ENCODE measurements at regions not wholly inside any gene's neighbourhood (a gene's known extent, or its start where the extent isn't known, plus 50 kb on each side); places are given as distances from the start of the nearest gene placed in this dataset.

- H3K27me3 ChIP-seq (replicated peaks; ENCODE audit: control insufficient read depth, insufficient read depth, low read length), result no peaks in the 10 kb centered on the region
- H3K36me3 ChIP-seq (ENCODE audit: control insufficient read depth, insufficient read depth, low read length, severe bottlenecking), result no peaks in the 10 kb centered on the region
- H3K4me3 ChIP-seq (ENCODE audit: low read length), result no peak overlapping the region
- no peak for DNase-seq (ENCODE audit: low read depth)
- H3K9me3 ChIP-seq (ENCODE audit: control insufficient read depth, low read length), result no peaks in the 10 kb centered on the region
- H3K4me1 ChIP-seq (ENCODE audit: control insufficient read depth, insufficient read depth, low read length), result no peaks in the 10 kb centered on the region
- no peak overlapping the region for H3K9ac ChIP-seq (ENCODE audit: low read length)
Measured at GRCh38 chr4:157907226-157907946, 265.4 kb downstream of the GASK1B start.

DNA sequence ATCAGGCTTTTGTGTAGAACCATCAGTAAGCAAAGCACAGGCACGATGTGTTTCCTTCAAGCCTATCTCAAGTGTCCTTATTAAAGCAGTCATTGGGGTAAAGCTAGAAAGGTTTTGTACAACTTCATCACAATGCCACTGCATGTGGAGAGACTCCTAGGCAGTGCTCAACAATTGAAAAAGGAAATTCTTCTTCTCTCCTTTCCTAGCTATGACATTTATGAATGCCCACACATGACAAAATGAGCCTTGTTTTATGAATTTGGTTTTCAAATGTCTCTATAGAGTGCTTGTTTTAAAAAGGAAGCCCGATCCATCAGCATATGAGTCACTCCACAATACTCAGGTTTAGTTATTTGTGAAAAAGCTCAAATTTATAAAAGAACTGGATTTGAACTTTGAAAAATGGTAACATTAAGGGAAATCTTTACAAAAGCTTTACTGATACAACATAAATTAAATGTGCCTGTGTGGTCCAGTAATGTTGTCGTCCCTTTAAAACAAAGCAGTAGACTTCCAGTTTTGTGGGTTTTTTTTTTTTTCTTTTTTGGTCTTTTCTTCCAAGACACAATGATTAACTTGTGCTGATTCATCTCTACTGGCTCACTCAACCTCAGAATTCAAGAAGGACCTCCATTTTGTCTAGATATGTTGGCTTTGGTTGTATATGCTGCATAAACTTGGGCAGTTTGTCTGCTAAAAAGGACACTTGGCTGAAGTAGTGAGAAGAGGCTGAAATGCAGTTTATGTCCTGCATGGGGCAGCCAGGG lies 273.8 kb downstream of the GASK1B start:
- Histone ChIP-seq H3K27me3 (replicated peaks; ENCODE audit: control insufficient read depth, insufficient read depth, low read length) (no peaks in the 10 kb centered on the region), H3K9me3 (ENCODE audit: control insufficient read depth, low read length) (no peaks in the 10 kb centered on the region), H3K4me1 (ENCODE audit: control insufficient read depth, insufficient read depth, low read length) (no peaks in the 10 kb centered on the region), H3K9ac (ENCODE audit: low read length) (no peak overlapping the region), H3K4me3 (ENCODE audit: low read length) (no peak overlapping the region), H3K36me3 (ENCODE audit: control insufficient read depth, insufficient read depth, low read length, severe bottlenecking) (no peaks in the 10 kb centered on the region)
- DNase-seq (ENCODE audit: low read depth), result no peak

DNA sequence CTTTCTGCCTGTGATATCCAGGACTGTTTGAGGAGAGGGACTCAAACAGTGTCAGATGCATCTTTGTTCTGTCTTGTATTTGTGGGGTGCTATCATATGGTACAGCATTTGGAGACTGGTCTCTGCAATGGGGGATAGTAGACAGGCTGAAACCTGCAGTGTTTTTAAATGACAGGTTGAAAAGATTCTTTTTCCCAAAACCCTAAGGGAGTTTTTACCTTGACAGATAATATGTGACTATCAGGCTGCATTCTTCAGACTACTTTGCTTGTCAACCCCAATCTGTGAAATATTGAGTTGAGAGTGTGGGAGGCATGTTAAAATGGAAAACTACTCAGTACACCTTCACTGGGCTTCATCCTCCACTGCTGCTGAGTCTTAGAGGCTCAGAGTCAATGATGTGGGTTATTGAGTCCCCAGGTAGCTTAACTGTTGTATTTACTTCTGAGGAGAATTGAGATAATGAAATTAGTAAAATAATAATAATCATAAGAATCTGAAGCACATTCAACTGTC lies 274.9 kb downstream of the GASK1B start:
- H3K4me3 ChIP-seq (ENCODE audit: low read length), result no peak overlapping the region
- H3K9ac ChIP-seq (ENCODE audit: low read length), result no peak overlapping the region
- no peaks in the 10 kb centered on the region for H3K4me1 ChIP-seq (ENCODE audit: control insufficient read depth, insufficient read depth, low read length)
- H3K36me3 ChIP-seq (ENCODE audit: control insufficient read depth, insufficient read depth, low read length, severe bottlenecking), result no peaks in the 10 kb centered on the region
- H3K9me3 ChIP-seq (ENCODE audit: control insufficient read depth, low read length), result no peaks in the 10 kb centered on the region
- no peaks in the 10 kb centered on the region for H3K27me3 ChIP-seq (replicated peaks; ENCODE audit: control insufficient read depth, insufficient read depth, low read length)
- DNase-seq (ENCODE audit: low read depth), result no peak

GRCh38 chr4:157896726-157897125 lies 276.1 kb downstream of the GASK1B start:
- Histone ChIP-seq H3K4me3 (ENCODE audit: low read length) (no peak overlapping the region), H3K4me1 (ENCODE audit: control insufficient read depth, insufficient read depth, low read length) (no peaks in the 10 kb centered on the region), H3K9me3 (ENCODE audit: control insufficient read depth, low read length) (no peaks in the 10 kb centered on the region), H3K36me3 (ENCODE audit: control insufficient read depth, insufficient read depth, low read length, severe bottlenecking) (no peaks in the 10 kb centered on the region), H3K27me3 (replicated peaks; ENCODE audit: control insufficient read depth, insufficient read depth, low read length) (no peaks in the 10 kb centered on the region), H3K9ac (ENCODE audit: low read length) (no peak overlapping the region)
- no peak for DNase-seq (ENCODE audit: low read depth)

DNA sequence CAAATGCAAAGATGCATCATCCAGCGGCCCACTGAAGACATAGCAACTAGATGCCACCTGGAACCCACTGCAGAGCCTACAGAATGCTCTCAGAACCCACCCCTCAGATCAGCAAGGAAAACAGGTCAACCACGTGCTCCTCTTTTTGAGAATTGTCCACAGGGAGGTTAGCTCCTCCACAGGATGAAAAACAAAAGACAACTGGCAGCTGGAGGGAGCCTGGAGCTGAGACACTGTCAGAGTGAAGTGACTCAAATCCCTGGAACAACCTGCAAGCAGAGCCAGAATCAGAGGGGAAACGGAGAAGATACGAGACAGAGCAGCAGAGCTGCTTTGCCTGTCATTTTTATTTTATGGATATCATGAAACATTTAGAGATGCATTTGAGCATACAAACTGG lies 277.6 kb downstream of the GASK1B start:
- no peaks in the 10 kb centered on the region for H3K4me1 ChIP-seq (ENCODE audit: control insufficient read depth, insufficient read depth, low read length)
- H3K9ac ChIP-seq (ENCODE audit: low read length), result no peak overlapping the region
- H3K36me3 ChIP-seq (ENCODE audit: control insufficient read depth, insufficient read depth, low read length, severe bottlenecking), result no peaks in the 10 kb centered on the region
- DNase-seq (ENCODE audit: low read depth), result no peak
- no peaks in the 10 kb centered on the region for H3K27me3 ChIP-seq (replicated peaks; ENCODE audit: control insufficient read depth, insufficient read depth, low read length)
- no peak overlapping the region for H3K4me3 ChIP-seq (ENCODE audit: low read length)
- no peaks in the 10 kb centered on the region for H3K9me3 ChIP-seq (ENCODE audit: control insufficient read depth, low read length)

- no peak overlapping the region for H3K4me3 ChIP-seq (ENCODE audit: low read length)
- no peaks in the 10 kb centered on the region for H3K9me3 ChIP-seq (ENCODE audit: control insufficient read depth, low read length)
- no peak for DNase-seq (ENCODE audit: low read depth)
- no peak overlapping the region for H3K9ac ChIP-seq (ENCODE audit: low read length)
- H3K36me3 ChIP-seq (ENCODE audit: control insufficient read depth, insufficient read depth, low read length, severe bottlenecking), result no peaks in the 10 kb centered on the region
- H3K27me3 ChIP-seq (replicated peaks; ENCODE audit: control insufficient read depth, insufficient read depth, low read length), result no peaks in the 10 kb centered on the region
- peaks cover 4% of the 10 kb centered on the region for H3K4me1 ChIP-seq (ENCODE audit: control insufficient read depth, insufficient read depth, low read length)
Measured at GRCh38 chr4:157889788-157890187, 283.0 kb downstream of the GASK1B start.

DNA sequence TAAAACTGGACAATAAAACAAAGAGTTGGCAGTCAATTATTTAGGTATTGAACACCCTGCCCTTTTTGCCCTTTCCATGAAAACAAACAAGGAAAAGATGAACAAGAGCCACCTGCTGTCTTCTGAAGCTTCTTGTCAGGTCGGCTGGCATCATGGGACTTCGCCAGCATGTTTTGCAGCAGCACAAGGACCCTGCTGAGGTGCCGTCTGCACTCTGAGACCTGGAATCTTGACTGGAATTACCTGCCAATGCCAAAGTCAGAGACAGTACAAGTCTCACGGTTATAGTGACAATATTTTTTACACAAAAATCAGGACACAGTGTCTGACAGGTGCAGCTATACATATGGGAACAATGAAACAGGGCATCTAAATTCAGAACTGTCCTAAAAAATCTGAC lies 284.5 kb downstream of the GASK1B start:
- H3K36me3 ChIP-seq (ENCODE audit: control insufficient read depth, insufficient read depth, low read length, severe bottlenecking), result no peaks in the 10 kb centered on the region
- H3K9ac ChIP-seq (ENCODE audit: low read length), result no peak overlapping the region
- H3K27me3 ChIP-seq (replicated peaks; ENCODE audit: control insufficient read depth, insufficient read depth, low read length), result no peaks in the 10 kb centered on the region
- no peak overlapping the region for H3K4me3 ChIP-seq (ENCODE audit: low read length)
- DNase-seq (ENCODE audit: low read depth), result no peak
- peaks cover 4% of the 10 kb centered on the region for H3K4me1 ChIP-seq (ENCODE audit: control insufficient read depth, insufficient read depth, low read length)
- no peaks in the 10 kb centered on the region for H3K9me3 ChIP-seq (ENCODE audit: control insufficient read depth, low read length)

DNA sequence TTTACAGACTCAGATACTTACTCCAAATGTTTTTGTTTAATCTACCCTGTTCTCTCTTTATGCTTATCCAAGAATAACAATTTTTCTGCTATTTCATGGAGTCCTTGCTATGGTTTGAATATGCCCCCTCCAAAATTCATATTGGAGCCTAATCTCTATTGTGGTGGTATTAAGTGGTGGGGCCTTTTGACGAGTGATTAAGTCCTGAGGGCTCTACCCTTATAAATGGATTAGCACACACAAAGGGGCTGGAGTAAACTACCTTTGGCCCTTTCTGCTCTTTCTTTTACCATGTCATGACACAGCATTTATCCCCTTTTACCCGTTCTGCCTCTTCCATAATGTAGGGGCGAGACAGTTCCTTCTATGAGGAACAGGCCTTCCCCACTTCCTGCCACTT lies 285.5 kb downstream of the GASK1B start:
- no peak overlapping the region for H3K9ac ChIP-seq (ENCODE audit: low read length)
- H3K4me3 ChIP-seq (ENCODE audit: low read length), result no peak overlapping the region

GRCh38 chr4:157886645-157887044 lies 286.2 kb downstream of the GASK1B start:
- Histone ChIP-seq H3K4me3 (ENCODE audit: low read length) (no peak overlapping the region), H3K9me3 (ENCODE audit: control insufficient read depth, low read length) (no peaks in the 10 kb centered on the region), H3K4me1 (ENCODE audit: control insufficient read depth, insufficient read depth, low read length) (peaks cover 4% of the 10 kb centered on the region), H3K9ac (ENCODE audit: low read length) (no peak overlapping the region), H3K36me3 (ENCODE audit: control insufficient read depth, insufficient read depth, low read length, severe bottlenecking) (no peaks in the 10 kb centered on the region), H3K27me3 (replicated peaks; ENCODE audit: control insufficient read depth, insufficient read depth, low read length) (no peaks in the 10 kb centered on the region)
- DNase-seq (ENCODE audit: low read depth), result no peak

More for the DNA sequence above, 285.5 kb downstream of the GASK1B start:
- H3K36me3 ChIP-seq (ENCODE audit: control insufficient read depth, insufficient read depth, low read length, severe bottlenecking), result no peaks in the 10 kb centered on the region
- no peaks in the 10 kb centered on the region for H3K9me3 ChIP-seq (ENCODE audit: control insufficient read depth, low read length)
- H3K4me1 ChIP-seq (ENCODE audit: control insufficient read depth, insufficient read depth, low read length), result peaks cover 4% of the 10 kb centered on the region
- H3K27me3 ChIP-seq (replicated peaks; ENCODE audit: control insufficient read depth, insufficient read depth, low read length), result no peaks in the 10 kb centered on the region
- DNase-seq (ENCODE audit: low read depth), result no peak

- DNase-seq (ENCODE audit: low read depth), result no peak
- Histone ChIP-seq H3K36me3 (ENCODE audit: control insufficient read depth, insufficient read depth, low read length, severe bottlenecking) (no peaks in the 10 kb centered on the region), H3K27me3 (replicated peaks; ENCODE audit: control insufficient read depth, insufficient read depth, low read length) (no peaks in the 10 kb centered on the region), H3K4me3 (ENCODE audit: low read length) (no peak overlapping the region), H3K4me1 (ENCODE audit: control insufficient read depth, insufficient read depth, low read length) (peaks cover 4% of the 10 kb centered on the region), H3K9me3 (ENCODE audit: control insufficient read depth, low read length) (no peaks in the 10 kb centered on the region), H3K9ac (ENCODE audit: low read length) (no peak overlapping the region)
Measured at GRCh38 chr4:157885811-157886210, 287.0 kb downstream of the GASK1B start.

DNA sequence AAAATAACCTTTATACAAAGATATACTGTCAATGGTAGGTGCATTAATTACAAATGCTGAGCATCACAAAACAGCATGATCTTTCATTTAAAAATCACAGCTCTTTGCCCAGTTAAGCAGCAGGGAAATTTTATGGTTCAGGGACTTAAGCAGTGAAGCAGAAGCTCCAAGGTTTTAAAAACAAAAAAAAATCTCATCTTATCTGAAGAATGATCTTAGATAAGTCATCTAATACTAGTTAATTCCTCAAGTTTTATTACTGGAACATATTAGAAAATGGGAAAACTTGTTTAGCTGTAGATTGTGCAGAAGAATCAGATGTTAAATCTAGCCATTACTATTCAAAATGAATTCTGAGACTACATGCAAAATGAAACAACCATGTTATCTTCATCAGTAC lies 289.9 kb downstream of the GASK1B start:
- no peak for DNase-seq (ENCODE audit: low read depth)
- H3K9ac ChIP-seq (ENCODE audit: low read length), result no peak overlapping the region
- no peaks in the 10 kb centered on the region for H3K9me3 ChIP-seq (ENCODE audit: control insufficient read depth, low read length)
- H3K27me3 ChIP-seq (replicated peaks; ENCODE audit: control insufficient read depth, insufficient read depth, low read length), result no peaks in the 10 kb centered on the region
- peaks cover 4% of the 10 kb centered on the region for H3K4me1 ChIP-seq (ENCODE audit: control insufficient read depth, insufficient read depth, low read length)
- H3K4me3 ChIP-seq (ENCODE audit: low read length), result no peak overlapping the region
- H3K36me3 ChIP-seq (ENCODE audit: control insufficient read depth, insufficient read depth, low read length, severe bottlenecking), result no peaks in the 10 kb centered on the region
